ENCODE measurements at regions not wholly inside any gene's neighbourhood (a gene's known extent, or its start where the extent isn't known, plus 50 kb on each side); places are given as distances from the start of the nearest gene placed in this dataset.

- DNase-seq = no peak
These were observed 137.9 kb upstream of the CAMK1G start for GRCh38 chr1:209445576-209445975.

GRCh38 chr1:209446356-209446755 lies 137.2 kb upstream of the CAMK1G start:
- DNase-seq = no peak

GRCh38 chr1:209454340-209454994 lies 129.0 kb upstream of the CAMK1G start:
- no peak for DNase-seq

- peak; percentile 6 for DNase-seq
These were observed 128.4 kb upstream of the CAMK1G start for GRCh38 chr1:209455145-209455544.

- DNase-seq = no peak
These were observed 127.7 kb upstream of the CAMK1G start for GRCh38 chr1:209455661-209456358.

- no peak for DNase-seq
These were observed 126.6 kb upstream of the CAMK1G start for GRCh38 chr1:209456878-209457277.

- DNase-seq = no peak
These were observed 126.0 kb upstream of the CAMK1G start for GRCh38 chr1:209457401-209458125.

GRCh38 chr1:209458921-209459320 lies 124.6 kb upstream of the CAMK1G start:
- DNase-seq = no peak

GRCh38 chr1:209461168-209461567 lies 122.3 kb upstream of the CAMK1G start:
- DNase-seq = no peak

GRCh38 chr1:209462433-209462832 lies 121.1 kb upstream of the CAMK1G start:
- no peak for DNase-seq

- no peak for DNase-seq
These were observed 120.1 kb upstream of the CAMK1G start for GRCh38 chr1:209463441-209463840.

GRCh38 chr1:209473025-209473424 lies 110.5 kb upstream of the CAMK1G start:
- no peak for DNase-seq

- no peak for DNase-seq
These were observed 103.2 kb upstream of the CAMK1G start for GRCh38 chr1:209480345-209480744.

- no peak for DNase-seq
These were observed 99.8 kb upstream of the CAMK1G start for GRCh38 chr1:209483691-209484090.

GRCh38 chr1:209484429-209484828 lies 99.1 kb upstream of the CAMK1G start:
- DNase-seq = no peak

- DNase-seq = no peak
These were observed 98.3 kb upstream of the CAMK1G start for GRCh38 chr1:209485167-209485566.

GRCh38 chr1:209485751-209486150 lies 97.8 kb upstream of the CAMK1G start:
- no peak for DNase-seq

- DNase-seq = no peak
These were observed 96.5 kb upstream of the CAMK1G start for GRCh38 chr1:209486861-209487593.

- DNase-seq = no peak
These were observed 93.5 kb upstream of the CAMK1G start for GRCh38 chr1:209490013-209490412.

- DNase-seq = no peak
These were observed 92.5 kb upstream of the CAMK1G start for GRCh38 chr1:209491031-209491430.

- no peak for DNase-seq
These were observed 92.0 kb upstream of the CAMK1G start for GRCh38 chr1:209491496-209491895.

- no peak for DNase-seq
These were observed 91.6 kb upstream of the CAMK1G start for GRCh38 chr1:209491897-209492296.

- DNase-seq = no peak
These were observed 90.0 kb upstream of the CAMK1G start for GRCh38 chr1:209493559-209493958.
